Keratinocyte (primary cell): ENCODE measurements at regions not wholly inside any gene's neighbourhood (a gene's known extent, or its start where the extent isn't known, plus 50 kb on each side); places are given as distances from the start of the nearest gene placed in this dataset.

ENCODE experiments used
- DNase-seq: peaks from one replicate; pipeline ENCODE4 v3.0.0-alpha.2; 2011; ENCODE audit warnings: low read depth, missing footprints, low spot score
- FAIRE-seq: peaks from 2 replicates; lab custom pipeline; 2011; peaks lifted over from hg19 to GRCh38; lab: Jason Lieb, UNC
- H2AFZ ChIP-seq: 2 replicates; pipeline ENCODE4 v1.6.0; 2012; ENCODE audit warnings: low read length, control low read depth, inconsistent platforms; ENCODE audit not compliant: control insufficient read depth
- H3K27ac ChIP-seq: 2 replicates; pipeline ENCODE4 v1.5.1; 2011; ENCODE audit warnings: low read length; ENCODE audit not compliant: control insufficient read depth, insufficient read depth
- H3K27me3 ChIP-seq: 3 replicates; pipeline ENCODE4 v1.6.0; 2011; ENCODE audit warnings: low read length; ENCODE audit not compliant: control insufficient read depth, insufficient read depth; ENCODE audit errors: extremely low read depth
- H3K36me3 ChIP-seq, 2 experiments: 2 replicates in 1 of 2; 3 replicates in 1 of 2; pipeline ENCODE4 v1.5.1; 2011; ENCODE audit warnings: low read length in 2 of 2, mild to moderate bottlenecking in 1 of 2; ENCODE audit not compliant: control insufficient read depth in 2 of 2, insufficient read depth in 2 of 2; ENCODE audit errors: extremely low read depth in 1 of 2
- H3K4me1 ChIP-seq: 3 replicates; pipeline ENCODE4 v1.5.1; 2011; ENCODE audit warnings: low read length; ENCODE audit not compliant: control insufficient read depth, insufficient read depth; ENCODE audit errors: extremely low read depth
- H3K4me2 ChIP-seq: 3 replicates; pipeline ENCODE4 v1.6.0; 2011; ENCODE audit warnings: low read depth, low read length; ENCODE audit not compliant: control insufficient read depth, insufficient read depth; ENCODE audit errors: extremely low read depth
- H3K4me3 ChIP-seq, 3 experiments: fragments of 200-600 bp in 1 of 3; sonication (generic) in 1 of 3; 2 replicates in 2 of 3; 3 replicates in 1 of 3; pipeline ENCODE4 v1.5.1; 2011 to 2016; ENCODE audit warnings: low read length in 3 of 3, mild to moderate bottlenecking in 3 of 3, control low read depth in 2 of 3, inconsistent platforms in 1 of 3, low read depth in 1 of 3, mixed read lengths in 1 of 3, mixed run types in 1 of 3, moderate library complexity in 1 of 3; ENCODE audit not compliant: control insufficient read depth in 2 of 3, insufficient read depth in 2 of 3; ENCODE audit errors: extremely low read depth in 1 of 3
- H3K79me2 ChIP-seq: 2 replicates; pipeline ENCODE4 v1.6.0; 2012; ENCODE audit warnings: low read length; ENCODE audit not compliant: control insufficient read depth, insufficient read depth
- H3K9ac ChIP-seq: 3 replicates; pipeline ENCODE4 v1.6.0; 2011; ENCODE audit warnings: low read length; ENCODE audit not compliant: control insufficient read depth, insufficient read depth; ENCODE audit errors: extremely low read depth
- H3K9me1 ChIP-seq: 3 replicates; pipeline ENCODE4 v1.6.0; 2011; ENCODE audit warnings: low read length; ENCODE audit not compliant: control insufficient read depth, insufficient read depth; ENCODE audit errors: extremely low read depth
- H3K9me3 ChIP-seq: 2 replicates; pipeline ENCODE4 v1.5.1; 2012; ENCODE audit warnings: low read depth, low read length; ENCODE audit not compliant: control insufficient read depth
- H4K20me1 ChIP-seq: 3 replicates; pipeline ENCODE4 v1.6.0; 2011; ENCODE audit warnings: low read length; ENCODE audit not compliant: control insufficient read depth, insufficient read depth; ENCODE audit errors: extremely low read depth
- EZH2 ChIP-seq: IDR thresholded peaks from one replicate; pipeline ENCODE4 v1.6.1; 2012; ENCODE audit warnings: inconsistent platforms, mild to moderate bottlenecking, low read length, moderate library complexity
- dilution Hi-C: fragments of 300-500 bp; cut with MboI; formaldehyde crosslinking; loops from one replicate; pipeline ENCODE4 v1.7.0; 2020; ENCODE audit warnings: low sequenced_read_pairs; ENCODE audit not compliant: extremely low pct_ligation_motif_present
- TF ChIP-seq, protein P1 (sequence below), 3 experiments: IDR thresholded peaks in 1 of 3; conservative IDR thresholded peaks in 1 of 3; optimal IDR thresholded peaks in 1 of 3; 2 replicates in 2 of 3; 3 replicates in 1 of 3; pipeline versions ENCODE3 to v1.5.1; 2011; ENCODE audit warnings: low read length in 3 of 3, mild to moderate bottlenecking in 3 of 3, moderate library complexity in 2 of 3, control low read depth in 1 of 3, inconsistent platforms in 1 of 3; ENCODE audit not compliant: insufficient read depth in 2 of 3; ENCODE audit errors: extremely low read depth in 1 of 3

DNA sequence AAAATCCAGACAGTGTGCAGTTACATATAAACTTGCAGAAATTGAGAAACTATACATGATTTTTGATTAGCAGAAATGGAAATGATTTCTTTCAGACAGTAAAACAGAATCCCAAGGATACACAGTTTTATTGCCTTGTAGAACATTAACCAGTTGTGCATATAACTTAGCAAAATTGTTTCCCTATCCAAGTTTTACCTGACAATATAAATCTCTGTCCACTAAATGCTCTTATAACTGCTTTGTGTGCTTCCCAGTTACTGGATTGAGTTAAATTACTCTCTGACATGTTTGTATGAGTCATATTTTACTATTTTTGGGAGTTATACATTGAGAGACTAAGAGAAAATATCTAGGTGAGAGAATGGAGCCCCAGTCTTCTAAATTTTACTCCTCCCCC lies 563.4 kb downstream of the SH2D4B start:
- H3K4me3 ChIP-seq = no peak overlapping the region
- dilution Hi-C loops = no loop called here
- no peak for FAIRE-seq
- no peaks in the 10 kb centered on the region for H4K20me1 ChIP-seq
- no peaks in the 10 kb centered on the region for H3K4me1 ChIP-seq
- TF ChIP-seq, protein P1, sequence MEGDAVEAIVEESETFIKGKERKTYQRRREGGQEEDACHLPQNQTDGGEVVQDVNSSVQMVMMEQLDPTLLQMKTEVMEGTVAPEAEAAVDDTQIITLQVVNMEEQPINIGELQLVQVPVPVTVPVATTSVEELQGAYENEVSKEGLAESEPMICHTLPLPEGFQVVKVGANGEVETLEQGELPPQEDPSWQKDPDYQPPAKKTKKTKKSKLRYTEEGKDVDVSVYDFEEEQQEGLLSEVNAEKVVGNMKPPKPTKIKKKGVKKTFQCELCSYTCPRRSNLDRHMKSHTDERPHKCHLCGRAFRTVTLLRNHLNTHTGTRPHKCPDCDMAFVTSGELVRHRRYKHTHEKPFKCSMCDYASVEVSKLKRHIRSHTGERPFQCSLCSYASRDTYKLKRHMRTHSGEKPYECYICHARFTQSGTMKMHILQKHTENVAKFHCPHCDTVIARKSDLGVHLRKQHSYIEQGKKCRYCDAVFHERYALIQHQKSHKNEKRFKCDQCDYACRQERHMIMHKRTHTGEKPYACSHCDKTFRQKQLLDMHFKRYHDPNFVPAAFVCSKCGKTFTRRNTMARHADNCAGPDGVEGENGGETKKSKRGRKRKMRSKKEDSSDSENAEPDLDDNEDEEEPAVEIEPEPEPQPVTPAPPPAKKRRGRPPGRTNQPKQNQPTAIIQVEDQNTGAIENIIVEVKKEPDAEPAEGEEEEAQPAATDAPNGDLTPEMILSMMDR (optimal IDR thresholded peaks at IDR 0.05 in 1 of 3, IDR thresholded peaks at IDR 0.05 in 1 of 3, conservative IDR thresholded peaks at IDR 0.05 in 1 of 3; ENCODE audit: extremely low read depth in 1 of 3, insufficient read depth in 2 of 3, low read length in 3 of 3) = no peak
- no peak for TF ChIP-seq EZH2
- H3K36me3 ChIP-seq = no peaks in the 10 kb centered on the region
- no peak overlapping the region for H3K9ac ChIP-seq
- no peaks in the 10 kb centered on the region for H3K79me2 ChIP-seq
- H3K27ac ChIP-seq = no peak overlapping the region
- H2AFZ ChIP-seq = no peak overlapping the region
- DNase-seq = no peak
- H3K9me1 ChIP-seq = no peaks in the 10 kb centered on the region
- no peaks in the 10 kb centered on the region for H3K27me3 ChIP-seq
- no peaks in the 10 kb centered on the region for H3K9me3 ChIP-seq
- no peak overlapping the region for H3K4me2 ChIP-seq

DNA sequence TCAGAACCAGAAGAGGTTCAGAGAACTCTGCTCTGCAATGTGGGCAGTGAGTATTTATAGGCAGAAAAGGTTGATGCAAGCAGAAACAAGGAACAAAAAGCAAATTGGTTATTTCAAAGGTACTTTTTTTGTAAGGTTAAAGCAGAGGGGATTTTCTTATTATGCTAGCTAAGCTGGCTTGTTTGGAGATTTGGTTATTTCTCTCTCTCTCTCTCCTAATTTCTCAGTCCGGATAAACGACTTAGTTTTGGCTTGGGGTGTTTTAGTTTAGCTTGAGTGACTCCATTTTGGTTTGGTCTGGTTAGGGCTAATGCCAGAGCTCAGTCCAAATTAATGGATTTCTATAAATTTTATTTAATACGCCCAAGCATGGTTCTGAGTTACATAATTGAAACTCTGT lies 566.8 kb downstream of the SH2D4B start:
- no peaks in the 10 kb centered on the region for H3K36me3 ChIP-seq
- H3K4me1 ChIP-seq = no peaks in the 10 kb centered on the region
- no peak overlapping the region for H3K27ac ChIP-seq
- no peak overlapping the region for H3K4me3 ChIP-seq
- DNase-seq = no peak
- H2AFZ ChIP-seq = no peak overlapping the region
- no peaks in the 10 kb centered on the region for H3K9me1 ChIP-seq
- no peaks in the 10 kb centered on the region for H3K79me2 ChIP-seq
- dilution Hi-C loops = no loop called here
- no peaks in the 10 kb centered on the region for H3K9me3 ChIP-seq
- H3K27me3 ChIP-seq = no peaks in the 10 kb centered on the region
- no peak overlapping the region for H3K4me2 ChIP-seq
- H4K20me1 ChIP-seq = no peaks in the 10 kb centered on the region
- TF ChIP-seq, protein P1 (optimal IDR thresholded peaks at IDR 0.05 in 1 of 3, IDR thresholded peaks at IDR 0.05 in 1 of 3, conservative IDR thresholded peaks at IDR 0.05 in 1 of 3; ENCODE audit: extremely low read depth in 1 of 3, insufficient read depth in 2 of 3, low read length in 3 of 3) = no peak
- no peak for TF ChIP-seq EZH2
- H3K9ac ChIP-seq = no peak overlapping the region
- FAIRE-seq = no peak
